Skeletal muscle cell (primary cell): ENCODE measurements at regions not wholly inside any gene's neighbourhood (a gene's known extent, or its start where the extent isn't known, plus 50 kb on each side); places are given as distances from the start of the nearest gene placed in this dataset.

Experiments used
- DNase-seq: peaks from one replicate; pipeline ENCODE4 v3.0.0-alpha.2; 2010; ENCODE audit warnings: low read depth
- H3K4me3 ChIP-seq: 2 replicates; pipeline ENCODE4 v1.5.1; 2011; ENCODE audit warnings: low read depth, mild to moderate bottlenecking, control low read depth, low read length, moderate library complexity

DNA sequence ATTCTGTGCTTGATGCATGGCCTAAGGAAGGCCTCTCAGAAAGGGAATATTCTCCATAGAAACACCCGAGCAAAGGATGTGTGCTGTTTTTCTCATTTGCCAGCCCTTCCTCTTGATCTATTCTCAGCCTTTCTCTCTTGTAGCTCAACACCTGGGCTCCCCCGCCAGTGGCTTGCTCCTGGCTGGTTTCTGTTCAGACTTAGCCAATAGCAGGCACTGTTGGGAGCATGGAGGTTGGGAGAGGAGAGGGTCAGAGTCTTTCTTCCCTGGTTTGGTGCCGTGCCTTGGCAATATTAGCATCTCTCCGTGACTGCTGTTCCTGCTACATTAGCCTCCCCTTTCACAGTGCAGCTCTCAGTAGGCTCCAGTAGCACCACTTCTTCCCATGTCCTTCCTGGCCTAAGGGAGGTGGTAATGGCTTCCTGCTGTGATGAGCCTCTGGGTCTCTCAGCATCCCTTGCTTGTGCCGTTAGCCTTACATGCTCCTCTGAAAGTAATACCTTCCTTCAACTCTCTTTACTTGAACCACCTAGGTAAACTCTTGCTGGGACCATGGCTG lies 269.7 kb upstream of the GAS1 start:
- DNase-seq, result no peak

DNA sequence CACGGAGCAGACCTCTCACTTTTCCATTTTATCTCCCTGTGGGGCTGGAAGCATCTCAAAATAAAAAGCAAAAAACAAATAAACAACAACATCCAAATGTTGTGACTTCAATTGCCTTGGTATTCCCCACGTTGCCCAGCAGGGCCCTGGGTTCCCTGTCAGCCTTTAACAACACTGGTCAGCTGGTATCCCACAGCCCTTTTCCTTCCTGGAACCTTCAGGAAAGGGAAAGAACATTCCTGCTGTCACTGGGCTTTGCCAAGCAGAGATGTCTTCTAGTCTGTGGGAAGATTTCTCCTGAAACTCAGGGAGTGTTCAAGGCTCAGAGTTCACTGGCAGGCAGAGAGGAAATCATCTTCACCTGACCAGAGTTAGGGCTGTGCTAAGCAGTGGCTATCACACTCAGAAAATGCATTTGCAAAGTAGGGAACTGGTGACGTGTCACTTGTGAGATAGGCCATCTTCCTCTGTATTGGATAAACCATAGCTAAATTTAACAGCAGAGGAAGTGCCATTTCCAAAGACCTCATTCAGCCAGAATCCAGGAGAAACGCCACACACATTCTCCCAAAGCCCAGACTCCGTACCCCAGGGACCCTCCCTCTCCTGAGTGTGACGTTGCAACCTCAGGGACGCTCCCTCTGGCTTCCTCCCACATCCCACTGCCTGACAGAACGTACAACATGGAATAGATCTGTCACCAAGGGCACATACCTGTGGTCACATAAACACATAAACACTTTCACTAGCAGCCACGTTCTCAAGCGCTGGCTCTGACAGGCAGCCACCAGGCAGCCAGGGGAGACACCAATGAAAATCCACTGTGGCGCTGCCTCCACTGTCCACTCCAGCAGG lies 274.0 kb upstream of the DAPK1 start:
- DNase-seq, result no peak

More for the DNA sequence above, 269.7 kb upstream of the GAS1 start:
- H3K4me3 ChIP-seq, result no peak overlapping the region

DNA sequence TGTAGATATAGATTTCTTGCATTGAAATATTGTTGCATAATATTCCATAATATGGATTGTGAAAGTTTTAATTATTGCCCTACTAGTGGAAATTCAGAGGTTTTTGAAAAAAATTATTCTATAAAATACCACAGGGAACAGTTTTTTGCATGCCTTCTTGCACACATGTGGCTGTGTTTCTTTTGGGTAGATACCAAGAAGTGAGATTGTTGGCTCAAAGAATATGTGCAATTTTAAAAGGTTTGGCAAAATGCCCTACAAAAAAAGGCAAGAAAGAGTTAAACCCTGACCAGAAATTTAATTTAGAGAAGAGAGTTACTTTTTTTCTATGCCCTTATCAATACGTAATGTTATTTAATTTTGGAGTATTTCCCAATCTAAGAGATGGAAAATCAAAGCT lies 270.8 kb upstream of the DAPK1 start:
- no peak for DNase-seq
- no peak overlapping the region for H3K4me3 ChIP-seq

More for the DNA sequence above, 274.0 kb upstream of the DAPK1 start:
- H3K4me3 ChIP-seq, result no peak overlapping the region

DNA sequence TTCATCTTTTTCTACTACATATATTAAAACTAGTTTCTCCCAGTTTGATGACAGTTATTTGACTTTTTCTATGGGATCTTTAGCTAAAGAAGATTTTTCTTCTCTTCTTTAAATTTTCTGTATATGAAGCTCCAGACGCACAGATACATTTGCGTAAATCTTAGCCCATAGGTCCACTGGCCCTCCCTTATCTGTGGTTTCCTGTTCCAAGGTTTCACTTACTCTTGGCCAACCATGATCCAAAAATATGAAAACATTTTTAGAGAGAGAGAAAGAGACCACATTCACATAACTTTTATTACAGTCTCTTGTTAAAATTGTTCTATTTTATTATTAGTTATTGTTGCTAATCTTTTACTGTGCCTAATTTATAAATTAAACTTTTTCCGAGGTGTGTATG lies 270.2 kb upstream of the DAPK1 start:
- H3K4me3 ChIP-seq, result no peak overlapping the region
- no peak for DNase-seq

DNA sequence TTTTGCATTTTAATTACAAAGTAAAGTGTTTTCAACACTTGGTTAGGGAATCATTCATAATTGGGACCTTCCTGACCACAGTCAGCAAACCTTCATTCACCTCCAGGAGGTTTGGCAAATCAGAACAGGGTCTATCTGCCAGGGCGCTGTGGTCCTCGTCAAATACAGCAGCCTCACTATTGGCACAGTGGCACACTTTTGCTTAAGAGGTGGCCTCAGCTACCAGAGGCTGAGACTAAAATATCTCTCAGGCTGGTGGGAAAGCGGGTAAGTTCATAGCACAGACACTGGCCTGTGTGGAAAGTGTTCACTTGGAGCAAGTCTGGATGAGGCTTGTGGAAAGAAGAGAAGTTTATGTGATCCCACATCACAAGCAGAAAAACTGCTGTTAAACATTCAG lies 268.6 kb upstream of the DAPK1 start:
- no peak overlapping the region for H3K4me3 ChIP-seq
- DNase-seq, result no peak

DNA sequence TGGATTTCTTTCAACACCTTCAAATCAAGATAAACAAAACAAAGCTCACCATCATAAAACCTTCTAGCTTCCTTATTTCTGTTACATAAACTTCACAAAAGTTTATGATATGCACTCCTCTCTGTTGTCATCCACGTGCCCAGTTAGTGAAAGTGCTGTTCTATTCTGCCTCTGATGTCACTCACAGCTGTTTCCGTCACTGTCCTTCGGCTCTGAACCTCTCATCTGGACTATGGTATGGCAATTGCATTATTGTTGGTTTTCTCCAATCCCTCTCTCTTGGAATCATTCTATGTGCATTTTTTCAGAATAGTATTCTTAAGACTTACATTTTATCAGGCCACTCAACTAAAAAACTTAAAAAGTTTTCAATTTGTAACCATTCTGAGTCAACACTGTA lies 264.2 kb upstream of the DAPK1 start:
- H3K4me3 ChIP-seq, result no peak overlapping the region
- DNase-seq, result no peak

DNA sequence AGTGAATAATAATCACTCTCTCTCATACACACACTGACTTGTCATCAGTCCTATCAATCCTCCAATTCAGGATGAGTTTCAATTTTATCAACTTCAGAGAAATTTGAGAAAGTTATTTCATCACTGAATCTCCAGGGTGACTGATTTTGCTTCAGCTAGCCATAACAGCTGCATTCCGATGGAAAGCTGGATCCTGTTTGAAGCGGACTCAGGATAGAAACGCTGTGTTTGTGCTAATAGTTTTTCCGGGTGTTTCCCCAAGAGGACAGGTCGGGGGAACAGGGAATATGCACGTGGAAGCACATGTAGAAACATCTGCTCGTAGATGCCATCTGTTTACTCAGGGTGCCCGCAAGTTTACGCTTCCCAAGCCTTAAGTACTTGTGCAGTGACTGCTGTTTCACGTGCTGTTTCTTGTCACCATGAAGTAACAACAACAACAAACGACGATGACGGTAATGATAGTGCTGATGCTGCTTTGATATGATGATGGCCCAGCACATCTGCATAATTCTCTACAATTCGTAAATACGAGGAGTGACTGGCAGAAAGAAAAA lies 263.7 kb upstream of the DAPK1 start:
- no peak for DNase-seq
- no peak overlapping the region for H3K4me3 ChIP-seq

DNA sequence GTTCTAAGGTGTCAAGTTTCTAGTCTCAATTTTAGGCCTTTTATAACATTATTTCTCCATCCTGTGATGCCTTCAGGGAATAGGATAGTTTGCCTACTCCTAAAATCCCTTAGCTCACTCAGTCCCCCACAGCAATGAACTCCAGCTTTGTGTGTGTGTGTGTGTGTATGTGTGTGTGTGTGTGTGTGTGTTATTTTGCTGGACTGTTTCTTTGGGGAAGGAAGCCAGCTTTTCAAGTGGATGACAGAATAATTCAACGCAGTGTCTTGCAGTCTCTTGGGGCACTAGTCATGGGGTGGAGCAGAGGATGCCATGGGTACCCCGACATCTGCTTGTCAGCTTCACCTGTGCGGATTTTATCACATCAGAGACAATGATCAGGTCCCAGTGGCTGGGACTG lies 262.8 kb upstream of the DAPK1 start:
- no peak for DNase-seq
- H3K4me3 ChIP-seq, result no peak overlapping the region

DNA sequence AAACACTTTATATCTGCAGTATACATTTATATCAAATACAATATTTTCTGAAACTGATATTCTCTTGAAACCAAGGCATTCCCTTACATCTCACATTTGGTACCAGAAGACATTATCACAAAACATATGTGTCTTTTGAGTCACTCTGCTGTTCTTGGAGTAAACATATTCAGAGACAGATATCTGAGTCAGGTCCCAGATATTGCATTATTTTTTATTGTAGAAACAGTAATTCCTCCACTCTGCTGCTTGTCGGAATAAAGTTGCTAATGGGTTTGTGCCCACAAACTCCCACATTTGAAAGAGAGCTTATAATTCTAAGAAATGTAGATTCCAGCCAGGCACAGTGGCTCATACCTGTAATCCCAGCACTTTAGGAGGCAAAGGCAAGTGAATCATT lies 261.1 kb upstream of the DAPK1 start:
- DNase-seq, result no peak
- no peak overlapping the region for H3K4me3 ChIP-seq

DNA sequence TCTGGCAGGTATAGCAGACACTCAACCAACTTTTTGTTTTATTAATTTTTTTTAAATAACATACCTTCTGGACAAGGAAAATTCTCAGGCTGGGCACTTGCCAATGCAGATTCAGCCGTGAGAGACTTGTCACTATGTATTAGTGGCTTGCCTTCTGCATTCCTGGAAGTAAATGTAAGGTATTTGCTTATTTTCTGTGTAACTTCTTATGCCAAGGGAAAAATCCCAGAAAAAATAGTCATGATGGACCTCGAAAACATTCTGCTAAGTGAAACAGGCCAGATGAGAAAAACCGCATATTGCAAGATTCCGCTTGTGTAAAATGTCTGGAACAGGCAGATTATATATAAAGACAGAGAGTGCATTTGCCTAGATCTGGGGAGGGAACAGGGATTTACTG lies 260.3 kb upstream of the DAPK1 start:
- DNase-seq, result no peak
- no peak overlapping the region for H3K4me3 ChIP-seq

DNA sequence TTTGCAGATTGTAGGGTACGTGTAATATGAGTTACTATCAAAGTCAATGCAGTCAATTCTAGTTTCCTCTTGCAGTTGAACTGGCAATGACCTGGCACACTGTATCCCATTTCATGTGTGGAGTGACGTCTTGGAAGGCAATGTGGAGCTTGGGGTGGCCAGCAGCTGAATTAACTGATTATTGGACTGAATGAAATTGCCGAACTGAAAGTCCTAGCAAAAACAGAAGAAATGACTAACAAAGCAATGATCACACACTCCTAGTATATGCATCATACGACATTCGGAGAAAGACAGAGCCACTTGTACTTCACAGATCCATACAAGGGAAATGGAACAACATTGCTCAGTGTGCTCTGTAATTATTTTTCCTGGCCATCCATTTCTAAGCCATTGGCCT lies 259.1 kb upstream of the DAPK1 start:
- DNase-seq, result no peak
- H3K4me3 ChIP-seq, result no peak overlapping the region

DNA sequence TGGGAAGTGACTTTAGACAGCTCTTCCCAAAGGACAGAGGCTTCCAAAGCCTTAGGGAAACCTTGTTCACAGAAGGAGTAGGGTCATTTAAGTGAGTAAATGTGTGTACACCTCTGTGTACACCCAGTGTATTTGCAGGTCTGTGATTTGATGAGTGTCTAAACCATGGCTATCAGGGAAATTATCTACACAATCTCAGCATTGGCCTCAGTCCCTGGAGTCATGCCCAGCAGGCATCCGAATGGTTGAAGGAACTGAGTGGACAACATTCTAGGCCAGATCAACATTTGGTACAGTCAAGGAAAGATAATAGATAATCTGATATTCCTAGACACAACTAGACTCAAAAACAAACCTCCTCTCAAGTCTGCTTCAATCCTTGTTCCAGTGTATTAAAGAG lies 258.4 kb upstream of the DAPK1 start:
- H3K4me3 ChIP-seq, result no peak overlapping the region
- DNase-seq, result no peak

DNA sequence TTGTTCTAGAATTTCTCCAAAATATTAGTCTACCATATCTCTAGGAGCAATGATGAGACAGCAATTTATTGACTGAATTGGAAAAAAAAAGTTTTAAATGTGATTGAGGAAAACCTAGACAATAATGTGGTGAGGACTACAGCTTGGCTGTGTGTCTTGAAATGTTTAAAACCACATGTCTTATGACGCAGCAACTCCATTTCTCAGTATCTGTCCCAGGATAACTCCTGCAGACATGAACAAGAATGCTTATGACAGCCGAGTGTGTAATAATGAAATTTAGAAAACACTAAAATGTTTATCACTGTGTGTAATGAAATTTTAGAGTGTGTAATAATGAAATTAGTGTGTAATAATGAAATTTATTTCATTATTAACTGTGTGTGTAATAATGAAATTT lies 254.1 kb upstream of the DAPK1 start:
- DNase-seq, result no peak
- no peak overlapping the region for H3K4me3 ChIP-seq

DNA sequence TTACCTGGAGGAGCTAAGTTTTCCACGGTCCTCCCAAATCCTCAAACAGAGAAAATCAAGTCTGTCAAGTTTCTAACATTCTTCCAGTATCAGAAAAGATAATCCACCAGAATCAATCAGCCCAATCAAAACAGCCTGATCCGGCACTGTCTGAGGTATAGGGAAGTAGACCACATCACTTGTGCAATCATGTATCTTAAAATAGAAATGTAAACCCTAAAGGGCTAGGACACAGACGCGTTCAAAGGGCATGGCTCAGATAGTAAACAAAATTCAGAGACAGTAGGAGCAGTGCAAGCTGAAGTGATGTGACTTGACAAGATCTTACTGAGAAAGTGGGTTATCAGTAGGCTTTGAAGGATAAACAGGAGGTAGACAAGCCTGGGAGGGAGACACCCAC lies 252.4 kb upstream of the DAPK1 start:
- no peak overlapping the region for H3K4me3 ChIP-seq
- no peak for DNase-seq

DNA sequence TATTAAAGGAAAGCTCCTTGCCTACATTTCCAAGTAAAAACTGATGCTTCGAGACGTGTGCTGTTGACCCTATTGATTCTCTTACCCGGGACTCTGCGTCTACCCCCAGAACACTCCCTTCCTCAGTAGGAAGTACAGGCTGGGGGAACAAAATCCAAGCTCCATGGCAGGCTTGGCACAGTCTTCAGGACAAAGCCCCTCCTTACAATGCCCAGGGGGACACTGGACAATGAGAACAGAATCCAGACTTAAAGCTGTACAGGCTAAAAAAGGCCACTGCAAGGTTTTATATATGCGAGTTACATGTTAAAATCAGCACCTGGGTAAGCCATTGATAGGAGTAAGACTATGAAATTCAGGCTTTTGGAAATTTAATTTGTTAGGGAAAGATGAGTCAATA lies 250.6 kb upstream of the DAPK1 start:
- H3K4me3 ChIP-seq, result no peak overlapping the region
- no peak for DNase-seq

DNA sequence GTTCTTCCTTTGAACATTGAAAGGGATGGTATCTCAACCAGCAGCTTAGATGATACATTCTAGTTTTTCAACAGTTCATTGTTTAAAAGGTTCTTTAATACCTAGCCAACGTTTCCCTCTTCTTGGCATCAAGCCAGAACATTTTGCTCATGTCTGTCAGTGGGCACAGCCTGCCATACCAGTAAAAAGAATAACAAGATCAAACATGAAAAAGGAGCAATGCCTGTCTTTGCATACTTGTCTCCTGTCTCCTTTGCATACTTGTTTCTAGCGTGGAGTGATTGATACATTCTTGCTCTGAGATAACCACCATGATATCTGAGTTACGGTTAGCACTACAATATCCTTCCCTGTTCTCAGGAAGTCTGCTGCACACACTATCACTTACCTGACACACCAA lies 248.6 kb upstream of the DAPK1 start:
- H3K4me3 ChIP-seq, result no peak overlapping the region
- DNase-seq, result no peak

DNA sequence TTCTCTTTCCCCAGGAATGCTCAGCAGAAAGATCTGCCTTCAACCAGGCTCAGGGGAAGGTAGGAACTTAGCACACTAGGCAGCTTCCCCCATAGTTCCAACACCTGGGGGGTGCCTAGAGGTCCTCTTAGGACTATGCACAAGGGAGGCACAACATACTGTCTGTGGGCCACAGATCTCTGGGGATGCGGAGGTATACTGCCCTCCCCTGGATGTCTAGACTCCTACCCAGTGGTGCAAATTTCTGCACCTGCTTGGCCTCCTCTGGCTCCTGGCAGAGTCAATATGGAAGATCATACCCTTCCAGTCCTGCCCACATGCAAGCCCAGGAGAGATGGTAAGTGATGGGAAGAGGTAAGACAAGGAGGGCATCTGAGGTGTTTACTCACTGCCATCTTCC lies 247.5 kb upstream of the DAPK1 start:
- no peak overlapping the region for H3K4me3 ChIP-seq
- no peak for DNase-seq

DNA sequence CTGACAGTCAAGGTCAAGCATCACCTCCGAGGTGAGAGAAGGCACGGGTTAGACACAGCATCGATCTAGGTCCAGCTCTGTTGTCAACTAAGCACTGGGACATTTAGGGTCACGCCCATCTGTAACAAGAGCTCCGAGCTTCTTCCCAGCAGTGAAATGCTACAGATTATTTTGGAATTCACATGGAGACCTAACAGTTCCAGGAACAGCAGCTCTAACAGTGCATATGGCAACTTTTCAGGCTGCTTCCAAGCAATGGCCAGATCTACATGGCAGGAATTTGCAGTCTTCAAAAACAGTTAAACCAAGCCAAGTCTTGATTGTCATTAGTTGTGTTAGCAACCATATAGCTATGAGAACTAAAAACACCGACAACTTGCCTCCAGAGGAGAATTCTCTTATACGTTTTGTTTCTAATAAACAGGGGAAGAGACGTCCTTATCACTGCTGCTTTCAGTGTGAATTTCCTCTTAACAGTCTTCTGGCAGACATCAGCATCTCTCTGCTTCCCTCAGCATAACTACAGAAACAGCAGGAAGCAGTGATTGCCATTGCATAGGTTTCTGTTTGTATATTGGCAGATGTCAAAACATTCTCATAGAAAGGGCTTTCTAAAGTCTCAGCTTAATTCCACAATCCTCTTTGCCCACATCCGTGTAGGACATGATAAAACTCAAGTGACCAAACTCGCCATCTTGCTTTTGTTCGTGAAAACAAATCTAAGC lies 242.1 kb upstream of the DAPK1 start:
- no peak for DNase-seq
- H3K4me3 ChIP-seq, result no peak overlapping the region

DNA sequence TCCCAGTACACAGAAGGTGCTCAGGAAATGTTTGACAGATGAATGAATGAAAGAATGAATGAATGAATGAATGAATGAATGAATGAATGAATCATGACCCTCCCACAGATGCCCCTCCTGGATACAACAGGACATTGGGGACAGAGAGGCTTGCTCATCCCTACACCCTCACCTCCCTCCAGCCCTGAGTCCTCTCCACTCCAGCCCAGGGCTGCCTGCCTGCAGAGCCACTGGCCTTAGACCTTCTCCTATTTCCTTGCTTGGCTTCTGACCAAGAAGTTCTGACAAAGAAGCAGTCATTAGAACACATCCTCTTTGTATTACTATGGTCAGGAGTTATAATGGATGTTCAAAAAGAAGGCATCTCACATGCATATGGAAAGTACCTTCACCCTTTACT lies 240.7 kb upstream of the DAPK1 start:
- DNase-seq, result no peak
- H3K4me3 ChIP-seq, result no peak overlapping the region
